Choroid plexus epithelial cell (primary cell): ENCODE measurements at regions not wholly inside any gene's neighbourhood (a gene's known extent, or its start where the extent isn't known, plus 50 kb on each side); places are given as distances from the start of the nearest gene placed in this dataset.
A peak's percentile ranks its signal among the peaks of the same experiment; 100 is the strongest.
"Not testable (repeated sequence)": the region's sequence is repeated elsewhere in the genome, so short reads cannot be mapped to it uniquely, and the experiment has no call there.

Experiments
- DNase-seq: peaks from one replicate; pipeline ENCODE4 v3.0.0-alpha.2; 2010; ENCODE audit warnings: low read depth
- H3K4me3 ChIP-seq: 2 replicates; pipeline ENCODE4 v1.5.1; 2011; ENCODE audit warnings: low read depth, mild to moderate bottlenecking, control low read depth, low read length, moderate library complexity
- CTCF ChIP-seq: conservative IDR thresholded peaks from 2 replicates; pipeline ENCODE4 v1.5.1; 2011; ENCODE audit warnings: low read depth, mild to moderate bottlenecking, control low read depth, inconsistent platforms, low read length, moderate library complexity

GRCh38 chr19:34871911-34872310 is 54.8 kb upstream of the ZNF30 start:
- H3K4me3 ChIP-seq, DNase-seq: not testable (repeated sequence)

- no peak overlapping the region for H3K4me3 ChIP-seq
- no peak for TF ChIP-seq CTCF
- DNase-seq: no peak
Measured at GRCh38 chr19:34867631-34868030, 59.1 kb upstream of the ZNF30 start.

- not testable (repeated sequence) for H3K4me3 ChIP-seq, DNase-seq
Measured at GRCh38 chr19:34865225-34865624, 61.5 kb upstream of the ZNF30 start.

GRCh38 chr19:34859823-34860736 is 66.6 kb upstream of the ZNF30 start:
- H3K4me3 ChIP-seq: peak overlapping the region; percentile 38
- not testable (repeated sequence) for DNase-seq

- DNase-seq, H3K4me3 ChIP-seq: not testable (repeated sequence)
Measured at GRCh38 chr19:34859325-34859724, 67.4 kb upstream of the ZNF30 start.

GRCh38 chr19:34856052-34856451 is 70.7 kb upstream of the ZNF30 start:
- no peak overlapping the region for H3K4me3 ChIP-seq
- DNase-seq: no peak
- no peak for TF ChIP-seq CTCF

GRCh38 chr19:34853369-34853768 is 73.3 kb upstream of the ZNF30 start:
- no peak for TF ChIP-seq CTCF
- no peak overlapping the region for H3K4me3 ChIP-seq
- DNase-seq: no peak

GRCh38 chr19:34852669-34853068 is 74.0 kb upstream of the ZNF30 start:
- no peak for DNase-seq
- H3K4me3 ChIP-seq: no peak overlapping the region
- no peak for TF ChIP-seq CTCF

- no peak overlapping the region for H3K4me3 ChIP-seq
- DNase-seq: no peak
- TF ChIP-seq CTCF: no peak
Measured at GRCh38 chr19:34851277-34851804, 75.4 kb upstream of the ZNF30 start.
